Hepatocyte (in vitro differentiated cells): ENCODE measurements at regions not wholly inside any gene's neighbourhood (a gene's known extent, or its start where the extent isn't known, plus 50 kb on each side); places are given as distances from the start of the nearest gene placed in this dataset.

ENCODE experiments used
- EZH2 ChIP-seq: fragments of 200-600 bp; sonication (generic); IDR thresholded peaks from 2 replicates; pipeline ENCODE4 v1.6.1; 2016; ENCODE audit warnings: antibody characterized with exemption, mild to moderate bottlenecking, borderline replicate concordance
- EZH2phosphoT487 ChIP-seq: fragments of 200-600 bp; sonication (generic); IDR thresholded peaks from one replicate; pipeline ENCODE4 v1.6.1; 2018; ENCODE audit warnings: antibody characterized with exemption, mild to moderate bottlenecking, low read depth, moderate library complexity; ENCODE audit not compliant: unreplicated experiment, severe bottlenecking
- TF ChIP-seq, protein P1 (sequence below): fragments of 200-600 bp; sonication (generic); IDR thresholded peaks from 2 replicates; pipeline ENCODE4 v1.5.1; 2016; ENCODE audit warnings: antibody characterized with exemption, mild to moderate bottlenecking; ENCODE audit not compliant: poor library complexity

DNA sequence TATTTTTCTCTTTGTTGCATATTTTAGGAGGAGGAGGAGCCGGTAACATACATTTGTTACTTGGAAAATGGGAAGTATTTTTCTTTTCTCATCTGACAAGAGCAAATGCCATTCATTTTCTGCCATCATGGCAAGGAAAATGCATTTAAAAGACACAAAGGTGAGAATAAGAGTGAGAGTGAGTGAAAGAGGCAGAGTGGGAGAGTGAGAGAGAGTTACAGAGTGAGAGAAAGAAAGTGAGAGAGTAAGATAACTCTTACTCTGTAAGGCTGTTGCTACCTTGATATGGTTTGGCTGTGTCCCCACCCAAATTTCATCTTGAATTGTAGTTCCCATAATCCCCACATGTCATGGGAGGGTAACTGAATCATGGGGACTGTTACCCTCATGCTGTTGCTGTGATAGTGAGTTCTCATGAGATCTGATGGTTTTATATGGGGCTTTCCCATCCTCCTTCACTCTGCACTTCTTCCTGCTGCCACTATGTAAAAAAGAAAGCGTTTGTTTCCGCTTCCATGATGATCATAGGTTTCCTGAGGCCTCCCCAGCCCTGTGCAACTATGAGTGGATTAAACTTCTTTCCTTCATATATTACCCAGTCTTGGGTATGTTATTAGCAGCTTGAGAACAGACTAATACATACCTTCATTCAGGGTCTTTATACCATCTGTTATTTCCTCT, 64.2 kb downstream of the ASCL1 start:
- TF ChIP-seq, protein P1, sequence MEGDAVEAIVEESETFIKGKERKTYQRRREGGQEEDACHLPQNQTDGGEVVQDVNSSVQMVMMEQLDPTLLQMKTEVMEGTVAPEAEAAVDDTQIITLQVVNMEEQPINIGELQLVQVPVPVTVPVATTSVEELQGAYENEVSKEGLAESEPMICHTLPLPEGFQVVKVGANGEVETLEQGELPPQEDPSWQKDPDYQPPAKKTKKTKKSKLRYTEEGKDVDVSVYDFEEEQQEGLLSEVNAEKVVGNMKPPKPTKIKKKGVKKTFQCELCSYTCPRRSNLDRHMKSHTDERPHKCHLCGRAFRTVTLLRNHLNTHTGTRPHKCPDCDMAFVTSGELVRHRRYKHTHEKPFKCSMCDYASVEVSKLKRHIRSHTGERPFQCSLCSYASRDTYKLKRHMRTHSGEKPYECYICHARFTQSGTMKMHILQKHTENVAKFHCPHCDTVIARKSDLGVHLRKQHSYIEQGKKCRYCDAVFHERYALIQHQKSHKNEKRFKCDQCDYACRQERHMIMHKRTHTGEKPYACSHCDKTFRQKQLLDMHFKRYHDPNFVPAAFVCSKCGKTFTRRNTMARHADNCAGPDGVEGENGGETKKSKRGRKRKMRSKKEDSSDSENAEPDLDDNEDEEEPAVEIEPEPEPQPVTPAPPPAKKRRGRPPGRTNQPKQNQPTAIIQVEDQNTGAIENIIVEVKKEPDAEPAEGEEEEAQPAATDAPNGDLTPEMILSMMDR: no peak
- TF ChIP-seq EZH2 (no peak), EZH2phosphoT487 (no peak)
